IMR-90 (cell line): ENCODE measurements at regions not wholly inside any gene's neighbourhood (a gene's known extent, or its start where the extent isn't known, plus 50 kb on each side); places are given as distances from the start of the nearest gene placed in this dataset.

Source experiments
- ATAC-seq: fragments of 200-7000 bp; cut with Tn5 transposase; 2 replicates; pipeline ENCODE4 v1.9.1; 2020; ENCODE audit warnings: low read depth, mild to moderate bottlenecking, moderate library complexity
- BruUV-seq: library from RNA; stranded (reverse); fragments of 400-500 nt; replicated peaks from 2 replicates; lab custom pipeline; 2021; lab: Mats Ljungman, UMichigan
- CTCF ChIA-PET: fragments of 300-600 bp; formaldehyde crosslinking; extraction: SDS; loops from one replicate; lab custom pipeline; 2021; ENCODE audit warnings: antibody characterized with exemption; lab: Yijun Ruan, JAX
- POLR2A ChIA-PET: fragments of 300-600 bp; sonication (Branson Sonifier 250); formaldehyde crosslinking; loops from one replicate; lab custom pipeline; 2022; ENCODE audit warnings: antibody characterized with exemption; ENCODE audit not compliant: unreplicated experiment; lab: Charles Lee
- DNase-seq: peaks from one replicate; pipeline ENCODE4 v3.0.0; 2013
- H2AFZ ChIP-seq: replicated peaks from 2 replicates; pipeline ENCODE3; 2013; ENCODE audit warnings: low read length, mild to moderate bottlenecking; ENCODE audit not compliant: poor library complexity
- H2AK5ac ChIP-seq: 2 replicates; pipeline ENCODE4 v1.6.1; 2013; ENCODE audit warnings: low read depth, low read length, inconsistent platforms
- H2AK9ac ChIP-seq: replicated peaks from 2 replicates; pipeline ENCODE3; 2013; ENCODE audit warnings: mild to moderate bottlenecking, low read depth, low read length, moderate library complexity; ENCODE audit not compliant: poor library complexity
- H2BK120ac ChIP-seq: 2 replicates; pipeline ENCODE4 v1.6.1; 2013; ENCODE audit warnings: low read depth, low read length, inconsistent platforms
- H2BK15ac ChIP-seq: 3 replicates; pipeline ENCODE4 v1.6.1; 2013; ENCODE audit warnings: low read depth, low read length, inconsistent platforms
- H2BK20ac ChIP-seq: 2 replicates; pipeline ENCODE4 v1.6.1; 2013; ENCODE audit warnings: low read depth, mild to moderate bottlenecking, inconsistent platforms, low read length, moderate library complexity
- H2BK5ac ChIP-seq: 2 replicates; pipeline ENCODE4 v1.6.1; 2013; ENCODE audit warnings: mild to moderate bottlenecking, low read depth, low read length, inconsistent platforms; ENCODE audit not compliant: poor library complexity, severe bottlenecking
- H3K14ac ChIP-seq: replicated peaks from 2 replicates; pipeline ENCODE4 v1.6.1; 2013; ENCODE audit warnings: low read depth, low read length, inconsistent platforms
- H3K18ac ChIP-seq: 2 replicates; pipeline ENCODE4 v1.6.1; 2013; ENCODE audit warnings: low read depth, low read length, control low read depth
- H3K23ac ChIP-seq: 2 replicates; pipeline ENCODE4 v1.6.1; 2013; ENCODE audit warnings: low read depth, low read length, inconsistent platforms
- H3K27ac ChIP-seq: 2 replicates; pipeline ENCODE4 v1.5.1; 2013; ENCODE audit warnings: mild to moderate bottlenecking, control low read depth, low read length; ENCODE audit not compliant: insufficient read depth
- H3K27me3 ChIP-seq: 2 replicates; pipeline ENCODE4 v1.6.1; 2013; ENCODE audit warnings: low read length; ENCODE audit not compliant: control insufficient read depth, insufficient read depth
- H3K36me3 ChIP-seq: 2 replicates; pipeline ENCODE4 v1.6.1; 2013; ENCODE audit warnings: low read length, mixed read lengths; ENCODE audit not compliant: control insufficient read depth, insufficient read depth
- H3K4ac ChIP-seq: 2 replicates; pipeline ENCODE4 v1.6.1; 2013; ENCODE audit warnings: low read depth, low read length, inconsistent platforms
- H3K4me1 ChIP-seq: 2 replicates; pipeline ENCODE4 v1.6.1; 2013; ENCODE audit warnings: low read length, mixed read lengths; ENCODE audit not compliant: control insufficient read depth, insufficient read depth
- H3K4me2 ChIP-seq: 2 replicates; pipeline ENCODE4 v1.6.1; 2013; ENCODE audit warnings: low read depth, mild to moderate bottlenecking, control low read depth, low read length, moderate library complexity
- H3K4me3 ChIP-seq: 2 replicates; pipeline ENCODE4 v1.5.1; 2013; ENCODE audit warnings: low read depth, mild to moderate bottlenecking, control low read depth, low read length, moderate library complexity; ENCODE audit not compliant: insufficient read depth
- H3K56ac ChIP-seq: 2 replicates; pipeline ENCODE4 v1.6.1; 2013; ENCODE audit warnings: low read length, inconsistent platforms; ENCODE audit not compliant: insufficient read depth; ENCODE audit errors: extremely low read depth
- H3K79me1 ChIP-seq, 2 experiments: 2 replicates each; pipeline ENCODE4 v1.6.1; 2013; ENCODE audit warnings: low read length in 2 of 2, inconsistent platforms in 1 of 2, low read depth in 1 of 2
- H3K9ac ChIP-seq: 2 replicates; pipeline ENCODE4 v1.6.1; 2013; ENCODE audit warnings: low read depth, low read length, control low read depth
- H3K9me1 ChIP-seq: 2 replicates; pipeline ENCODE4 v1.6.1; 2013; ENCODE audit warnings: low read length, inconsistent platforms; ENCODE audit not compliant: insufficient read depth
- H3K9me3 ChIP-seq: 2 replicates; pipeline ENCODE4 v1.6.1; 2013; ENCODE audit warnings: low read length; ENCODE audit not compliant: control insufficient read depth, insufficient read depth
- H4K20me1 ChIP-seq: 2 replicates; pipeline ENCODE4 v1.6.1; 2013; ENCODE audit warnings: low read length, inconsistent platforms; ENCODE audit not compliant: insufficient read depth
- H4K5ac ChIP-seq: 2 replicates; pipeline ENCODE4 v1.6.1; 2013; ENCODE audit warnings: mild to moderate bottlenecking, low read depth, low read length, control low read depth
- H4K8ac ChIP-seq, 2 experiments: 2 replicates each; pipeline ENCODE4 v1.6.1; 2013; ENCODE audit warnings: low read depth in 2 of 2, low read length in 2 of 2, control low read depth in 1 of 2, inconsistent platforms in 1 of 2
- H4K91ac ChIP-seq: 2 replicates; pipeline ENCODE4 v1.6.1; 2013; ENCODE audit warnings: low read depth, low read length, inconsistent platforms; ENCODE audit not compliant: insufficient read depth
- CEBPB ChIP-seq: IDR thresholded peaks from 2 replicates; pipeline ENCODE4 v1.6.1; 2012; ENCODE audit warnings: low read depth, low read length, improper control_type of control experiment
- CTCF ChIP-seq: conservative IDR thresholded peaks from 2 replicates; pipeline ENCODE4 v1.5.1; 2012; ENCODE audit warnings: mild to moderate bottlenecking, low read depth, low read length, improper control_type of control experiment
- NFE2L2 ChIP-seq: fragments of 150-350 bp; IDR thresholded peaks from 2 replicates; pipeline ENCODE4 v1.6.1; 2016; ENCODE audit warnings: low read depth, mild to moderate bottlenecking, low read length
- RCOR1 ChIP-seq: IDR thresholded peaks from 2 replicates; pipeline ENCODE4 v1.6.1; 2012; ENCODE audit warnings: mild to moderate bottlenecking, low read length, improper control_type of control experiment; ENCODE audit not compliant: insufficient replicate concordance
- RFX5 ChIP-seq: IDR thresholded peaks from 2 replicates; pipeline ENCODE4 v1.8.0; 2012; ENCODE audit warnings: low read depth, mild to moderate bottlenecking, low read length, moderate library complexity
- USF2 ChIP-seq: fragments of 150-350 bp; IDR thresholded peaks from 2 replicates; pipeline ENCODE4 v1.6.1; 2017; ENCODE audit warnings: mild to moderate bottlenecking, antibody characterized with exemption, low read length, low read depth
- WGBS, 2 experiments: methylation state at CpG; one replicate each; pipeline versions ENCODE4 v1.1.5 to v1.1.7; 2013; ENCODE audit warnings: missing lambda C conversion rate in 2 of 2; ENCODE audit not compliant: insufficient read length in 1 of 2; ENCODE audit errors: extremely low coverage in 2 of 2; 5-methylcytosine and 5-hydroxymethylcytosine counted together
- dilution Hi-C: fragments of 300-500 bp; cut with HindIII; formaldehyde crosslinking; loops from one replicate; pipeline ENCODE4 v1.14.3; 2018; ENCODE audit warnings: low sequenced_read_pairs; ENCODE audit not compliant: unreplicated experiment
- in situ Hi-C: fragments of 300-500 bp; cut with MboI; formaldehyde crosslinking; loops from 3 replicates; pipeline ENCODE4 v1.14.3; 2019; ENCODE audit warnings: low sequenced_read_pairs, inconsistent platforms, mixed read lengths
- intact Hi-C: fragments of 100-400 bp; cut with micrococcal nuclease; formaldehyde crosslinking; loops from 2 replicates; pipeline ENCODE4 v1.10.0; 2022

GRCh38 chr2:61726456-61727209, 127.2 kb downstream of the FAM161A start:
- no peak overlapping the region for H2BK5ac ChIP-seq
- H2AFZ ChIP-seq: no peak overlapping the region
- no peak overlapping the region for H3K14ac ChIP-seq
- ATAC-seq (no peak), DNase-seq (peak; percentile 4)
- no peak overlapping the region for H4K91ac ChIP-seq
- no peak overlapping the region for H2AK9ac ChIP-seq
- no peak overlapping the region for H3K4me3 ChIP-seq
- no peak overlapping the region for H3K23ac ChIP-seq
- in situ Hi-C loops (no loop called here), dilution Hi-C loops (no loop called here), intact Hi-C loops (no loop called here)
- no peaks in the 10 kb centered on the region for H4K20me1 ChIP-seq
- no peak overlapping the region for H3K4me2 ChIP-seq
- no peaks in the 10 kb centered on the region for H3K36me3 ChIP-seq
- POLR2A ChIA-PET: no interaction called here
- peaks cover 3% of the 10 kb centered on the region for H3K9me3 ChIP-seq
- H2BK20ac ChIP-seq: no peak overlapping the region
- CTCF ChIA-PET: no interaction called here
- no peak overlapping the region for H3K56ac ChIP-seq
- H3K9ac ChIP-seq: no peak overlapping the region
- no peak overlapping the region for H2BK120ac ChIP-seq
- no peak overlapping the region for H4K5ac ChIP-seq
- no peaks in the 10 kb centered on the region for H3K27me3 ChIP-seq
- H3K27ac ChIP-seq: no peak overlapping the region
- H3K4me1 ChIP-seq: no peaks in the 10 kb centered on the region; the same call in 1 of the 2 replicates
- no peak overlapping the region for H3K4ac ChIP-seq
- no peak overlapping the region for H2AK5ac ChIP-seq
- no peak overlapping the region for H2BK15ac ChIP-seq
- peak; percentile 27; the same call in 1 of the 2 replicates for TF ChIP-seq USF2
- 0 out of 2 replicates have a peak, but pooled peaks have one; percentile 21 for TF ChIP-seq NFE2L2
- no peak for TF ChIP-seq RFX5
- no peak for TF ChIP-seq RCOR1
- TF ChIP-seq CEBPB: peak; percentile 41; the same call in 1 of the 2 replicates
- TF ChIP-seq CTCF: no peak
- no peaks in the 10 kb centered on the region for H3K79me1 ChIP-seq
- H3K18ac ChIP-seq: no peak overlapping the region
- no peak overlapping the region for H4K8ac ChIP-seq
- BruUV-seq: no TSS peak
- no CpG with 5 or more reads among the region's 1 CpG for WGBS, 2 experiments
- no peaks in the 10 kb centered on the region for H3K9me1 ChIP-seq
